HG02798 (cell line): ENCODE measurements at regions not wholly inside any gene's neighbourhood (a gene's known extent, or its start where the extent isn't known, plus 50 kb on each side); places are given as distances from the start of the nearest gene placed in this dataset.
"Not testable (repeated sequence)": the region's sequence is repeated elsewhere in the genome, so short reads cannot be mapped to it uniquely, and the experiment has no call there.

Experiments
- ATAC-seq: cut with Tn5 transposase; IDR thresholded peaks from one replicate; pipeline ENCODE4 v1.9.1; 2021; ENCODE audit warnings: mild to moderate bottlenecking; ENCODE audit not compliant: unreplicated experiment, poor library complexity

- ATAC-seq = no peak
These were observed 66.6 kb downstream of the LACC1 start for GRCh38 chr13:43946281-43946680.

- no peak for ATAC-seq
These were observed 68.3 kb downstream of the LACC1 start for GRCh38 chr13:43947897-43948458.

- ATAC-seq = no peak
These were observed 73.7 kb downstream of the LACC1 start for GRCh38 chr13:43953370-43953769.

DNA sequence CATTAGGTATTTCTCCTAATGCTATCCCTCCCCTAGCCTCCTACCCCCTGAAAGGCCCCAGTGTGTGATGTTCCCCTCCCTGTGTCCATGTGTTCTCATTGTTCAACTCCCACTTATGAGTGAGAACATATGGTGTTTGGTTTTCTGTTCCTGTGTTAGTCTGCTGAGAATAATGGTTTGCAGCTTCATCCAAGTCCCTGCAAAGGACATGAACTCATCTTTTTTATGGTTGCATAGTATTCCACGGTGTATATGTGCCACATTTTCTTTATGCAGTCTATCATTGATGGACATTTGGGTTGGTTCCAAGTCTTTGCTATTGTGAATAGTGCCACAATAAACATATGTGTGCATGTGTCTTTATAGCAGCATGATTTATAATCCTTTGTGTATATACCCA is 77.3 kb downstream of the LACC1 start:
- ATAC-seq = not testable (repeated sequence)

GRCh38 chr13:43959291-43959690 is 79.6 kb downstream of the LACC1 start:
- no peak for ATAC-seq

DNA sequence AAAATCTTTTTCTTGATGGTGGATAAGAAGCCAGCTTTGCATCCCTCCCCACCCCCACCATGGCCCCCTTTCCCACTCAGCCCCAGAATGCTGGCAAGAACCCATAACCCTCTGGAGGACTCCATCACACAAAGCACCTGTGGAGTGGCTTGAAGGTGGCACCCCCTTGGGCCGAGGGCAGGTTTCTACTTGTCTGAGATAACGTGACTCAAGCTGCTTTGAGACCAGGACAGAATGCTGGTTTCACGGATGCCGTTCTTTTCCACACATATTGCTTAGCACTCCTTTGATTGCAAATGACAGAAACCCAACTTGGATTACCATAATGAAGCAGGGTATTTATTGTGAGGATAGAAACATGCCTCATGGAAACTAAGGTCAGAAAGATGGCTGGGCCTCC is 82.2 kb downstream of the LACC1 start:
- no peak for ATAC-seq

- ATAC-seq = no peak
These were observed 84.0 kb downstream of the LACC1 start for GRCh38 chr13:43963726-43964125.

GRCh38 chr13:43964698-43965458 is 85.2 kb downstream of the LACC1 start:
- no peak for ATAC-seq

DNA sequence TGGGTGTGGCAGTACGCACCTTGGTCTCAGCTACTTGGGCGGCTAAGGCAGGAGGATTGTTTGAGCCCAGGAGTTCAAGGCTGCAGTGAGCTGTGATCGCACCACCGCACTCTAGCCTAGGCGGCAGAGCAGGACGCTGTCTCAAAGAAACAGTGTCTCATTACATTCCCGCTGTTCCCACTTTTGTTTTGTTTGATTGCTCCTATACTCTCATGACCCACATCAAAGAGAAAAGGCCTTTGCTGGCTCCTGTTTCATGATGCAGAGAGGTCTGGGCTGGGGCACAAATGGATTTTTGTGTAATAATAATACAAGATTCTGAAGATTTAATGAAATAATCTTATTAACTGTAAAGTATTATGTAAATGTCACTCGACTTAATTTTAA is 85.7 kb downstream of the LACC1 start:
- no peak for ATAC-seq

DNA sequence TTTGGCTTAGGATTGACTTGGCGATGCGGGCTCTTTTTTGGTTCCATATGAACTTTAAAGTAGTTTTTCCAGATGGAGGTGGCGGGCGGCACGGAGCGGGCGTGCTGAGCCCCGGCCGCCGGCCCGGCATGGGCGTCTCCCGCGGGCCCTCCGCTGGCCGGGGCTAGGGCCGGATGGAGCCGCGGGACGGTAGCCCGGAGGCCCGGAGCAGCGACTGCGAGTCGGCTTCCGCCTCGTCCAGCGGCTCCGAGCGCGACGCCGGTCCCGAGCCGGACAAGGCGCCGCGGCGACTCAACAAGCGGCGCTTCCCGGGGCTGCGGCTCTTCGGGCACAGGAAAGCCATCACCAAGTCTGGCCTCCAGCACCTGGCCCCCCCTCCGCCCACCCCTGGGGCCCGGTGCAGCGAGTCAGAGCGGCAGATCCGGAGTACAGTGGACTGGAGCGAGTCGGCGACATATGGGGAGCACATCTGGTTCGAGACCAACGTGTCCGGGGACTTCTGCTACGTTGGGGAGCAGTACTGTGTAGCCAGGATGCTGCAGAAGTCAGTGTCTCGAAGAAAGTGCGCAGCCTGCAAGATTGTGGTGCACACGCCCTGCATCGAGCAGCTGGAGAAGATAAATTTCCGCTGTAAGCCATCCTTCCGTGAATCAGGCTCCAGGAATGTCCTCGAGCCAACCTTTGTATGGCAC is 88.7 kb downstream of the LACC1 start:
- not testable (repeated sequence) for ATAC-seq

GRCh38 chr13:43968943-43969690 is 89.4 kb downstream of the LACC1 start:
- not testable (repeated sequence) for ATAC-seq

DNA sequence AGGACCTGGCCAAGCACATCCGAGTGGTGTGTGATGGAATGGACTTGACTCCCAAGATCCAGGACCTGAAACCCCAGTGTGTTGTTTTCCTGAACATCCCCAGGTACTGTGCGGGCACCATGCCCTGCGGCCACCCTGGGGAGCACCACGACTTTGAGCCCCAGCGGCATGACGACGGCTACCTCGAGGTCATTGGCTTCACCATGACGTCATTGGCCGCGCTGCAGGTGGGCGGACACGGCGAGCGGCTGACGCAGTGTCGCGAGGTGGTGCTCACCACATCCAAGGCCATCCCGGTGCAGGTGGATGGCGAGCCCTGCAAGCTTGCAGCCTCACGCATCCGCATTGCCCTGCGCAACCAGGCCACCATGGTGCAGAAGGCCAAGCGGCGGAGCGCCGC is 90.2 kb downstream of the LACC1 start:
- not testable (repeated sequence) for ATAC-seq

DNA sequence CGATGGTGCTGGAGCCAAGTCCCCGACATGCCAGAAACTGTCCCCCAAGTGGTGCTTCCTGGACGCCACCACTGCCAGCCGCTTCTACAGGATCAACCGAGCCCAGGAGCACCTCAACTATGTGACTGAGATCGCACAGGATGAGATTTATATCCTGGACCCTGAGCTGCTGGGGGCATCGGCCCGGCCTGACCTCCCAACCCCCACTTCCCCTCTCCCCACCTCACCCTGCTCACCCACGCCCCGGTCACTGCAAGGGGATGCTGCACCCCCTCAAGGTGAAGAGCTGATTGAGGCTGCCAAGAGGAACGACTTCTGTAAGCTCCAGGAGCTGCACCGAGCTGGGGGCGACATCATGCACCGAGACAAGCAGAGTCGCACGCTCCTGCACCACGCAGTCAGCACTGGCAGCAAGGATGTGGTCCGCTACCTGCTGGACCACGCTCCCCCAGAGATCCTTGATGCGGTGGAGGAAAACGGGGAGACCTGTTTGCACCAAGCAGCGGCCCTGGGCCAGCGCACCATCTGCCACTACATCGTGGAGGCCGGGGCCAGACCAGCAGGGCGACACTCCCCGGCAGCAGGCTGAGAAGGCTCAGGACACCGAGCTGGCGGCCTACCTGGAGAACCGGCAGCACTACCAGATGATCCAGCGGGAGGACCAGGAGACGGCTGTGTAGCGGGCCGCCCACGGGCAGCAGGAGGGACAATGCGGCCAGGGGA is 91.0 kb downstream of the LACC1 start:
- ATAC-seq = not testable (repeated sequence)

GRCh38 chr13:43971324-43971723 is 91.6 kb downstream of the LACC1 start:
- ATAC-seq = not testable (repeated sequence)

GRCh38 chr13:43977911-43978310 is 98.2 kb downstream of the LACC1 start:
- no peak for ATAC-seq

GRCh38 chr13:43978688-43979087 is 99.0 kb downstream of the LACC1 start:
- ATAC-seq = no peak

DNA sequence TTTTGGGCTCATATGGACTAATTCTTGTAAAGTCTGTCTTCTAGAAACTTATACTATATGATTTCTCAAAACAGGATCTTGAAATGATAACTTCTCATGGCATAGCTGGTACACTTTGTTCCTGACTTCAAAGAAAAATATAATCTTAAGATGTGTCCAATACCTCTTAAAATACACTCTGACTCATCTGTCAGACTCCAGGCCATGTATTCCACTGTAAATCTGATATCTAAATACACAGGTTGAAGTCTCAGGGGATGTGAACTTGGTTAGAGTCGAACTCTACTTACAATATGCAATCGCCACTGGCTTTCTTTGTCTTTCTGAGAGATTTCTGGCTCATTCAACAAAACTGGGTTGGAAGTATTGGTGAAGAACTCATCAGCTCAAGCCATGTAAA is 99.8 kb downstream of the LACC1 start:
- no peak for ATAC-seq

DNA sequence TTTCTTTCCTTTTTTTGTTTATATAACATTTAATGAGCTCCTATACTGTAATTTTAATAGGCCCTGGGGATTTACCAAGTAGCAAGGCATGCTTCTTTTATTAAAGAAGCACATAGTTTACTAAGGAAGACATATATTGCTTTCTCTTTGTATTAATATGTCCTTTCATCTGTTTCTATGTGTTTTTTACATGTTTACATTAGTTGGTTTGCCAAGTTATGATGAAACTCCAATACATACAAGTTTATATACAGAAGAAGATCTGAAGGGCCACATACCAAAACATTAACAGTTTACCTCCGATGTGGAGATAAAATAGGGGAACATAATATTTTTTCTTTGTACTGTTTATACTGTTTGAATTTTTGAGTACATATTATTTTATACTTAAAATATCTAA is 100.9 kb downstream of the LACC1 start:
- no peak for ATAC-seq

GRCh38 chr13:43981091-43981490 is 101.4 kb downstream of the LACC1 start:
- no peak for ATAC-seq
